Trophoblast cell (in vitro differentiated cells and primary cell): ENCODE measurements at regions not wholly inside any gene's neighbourhood (a gene's known extent, or its start where the extent isn't known, plus 50 kb on each side); places are given as distances from the start of the nearest gene placed in this dataset.
A peak's percentile ranks its signal among the peaks of the same experiment; 100 is the strongest.

Experiments used
- DNase-seq, 2 donors: peaks; one replicate each; pipeline ENCODE4 v3.0.0-alpha.2; 2016
- H2AFZ ChIP-seq: 2 replicates; pipeline ENCODE4 v1.6.1; 2013; ENCODE audit warnings: low read length, moderate library complexity, mild to moderate bottlenecking; ENCODE audit not compliant: insufficient read depth, poor library complexity
- H2AK5ac ChIP-seq: 2 replicates; pipeline ENCODE4 v1.6.1; 2013; ENCODE audit warnings: mild to moderate bottlenecking, low read length
- H2BK120ac ChIP-seq: 2 replicates; pipeline ENCODE4 v1.6.1; 2013; ENCODE audit warnings: low read length, mild to moderate bottlenecking, moderate library complexity; ENCODE audit not compliant: insufficient read depth, poor library complexity
- H2BK12ac ChIP-seq: 2 replicates; pipeline ENCODE4 v1.6.1; 2013; ENCODE audit warnings: mild to moderate bottlenecking, low read length, moderate library complexity
- H2BK5ac ChIP-seq: 2 replicates; pipeline ENCODE4 v1.6.1; 2013; ENCODE audit warnings: low read length, low read depth, moderate library complexity, mild to moderate bottlenecking; ENCODE audit not compliant: poor library complexity
- H3K14ac ChIP-seq: 2 replicates; pipeline ENCODE4 v1.6.1; 2013; ENCODE audit warnings: mild to moderate bottlenecking, low read length
- H3K18ac ChIP-seq: 2 replicates; pipeline ENCODE4 v1.6.1; 2013; ENCODE audit warnings: mild to moderate bottlenecking, low read length
- H3K23ac ChIP-seq: 2 replicates; pipeline ENCODE4 v1.6.1; 2013; ENCODE audit warnings: low read length
- H3K27ac ChIP-seq: 2 replicates; pipeline ENCODE4 v1.5.1; 2013; ENCODE audit warnings: low read depth, mild to moderate bottlenecking, inconsistent platforms, low read length, moderate library complexity
- H3K27me3 ChIP-seq: 2 replicates; pipeline ENCODE4 v1.6.1; 2013; ENCODE audit warnings: inconsistent platforms, mild to moderate bottlenecking, low read length, moderate library complexity; ENCODE audit not compliant: insufficient read depth
- H3K36me3 ChIP-seq, 2 experiments: 1 replicate in 1 of 2; 2 replicates in 1 of 2; pipeline ENCODE4 v1.6.1; 2013; ENCODE audit warnings: low read length in 2 of 2, mild to moderate bottlenecking in 2 of 2, moderate library complexity in 1 of 2; ENCODE audit not compliant: insufficient read depth in 2 of 2, control insufficient read depth in 1 of 2
- H3K4ac ChIP-seq: 2 replicates; pipeline ENCODE4 v1.6.1; 2013; ENCODE audit warnings: low read depth, mild to moderate bottlenecking, low read length, moderate library complexity
- H3K4me1 ChIP-seq, 2 experiments: 1 replicate in 1 of 2; 2 replicates in 1 of 2; pipeline ENCODE4 v1.6.1; 2013; ENCODE audit warnings: low read length in 2 of 2, mild to moderate bottlenecking in 2 of 2, moderate library complexity in 1 of 2; ENCODE audit not compliant: insufficient read depth in 2 of 2, control insufficient read depth in 1 of 2
- H3K4me2 ChIP-seq: 2 replicates; pipeline ENCODE4 v1.6.1; 2013; ENCODE audit warnings: inconsistent platforms, mild to moderate bottlenecking, low read length, moderate library complexity
- H3K4me3 ChIP-seq: 2 replicates; pipeline ENCODE4 v1.5.1; 2013; ENCODE audit warnings: mild to moderate bottlenecking, low read depth, low read length, inconsistent platforms
- H3K79me1 ChIP-seq: one replicate; pipeline ENCODE4 v1.6.1; 2013; ENCODE audit warnings: low read length
- H3K79me2 ChIP-seq: 2 replicates; pipeline ENCODE4 v1.6.1; 2013; ENCODE audit warnings: low read length, mild to moderate bottlenecking; ENCODE audit not compliant: control insufficient read depth, insufficient read depth, poor library complexity
- H3K9ac ChIP-seq: 2 replicates; pipeline ENCODE4 v1.6.1; 2013; ENCODE audit warnings: mild to moderate bottlenecking, low read length
- H3K9me3 ChIP-seq: 2 replicates; pipeline ENCODE4 v1.6.1; 2013; ENCODE audit warnings: low read depth, mild to moderate bottlenecking, control low read depth, inconsistent platforms, low read length; ENCODE audit not compliant: insufficient read depth
- H4K12ac ChIP-seq: 2 replicates; pipeline ENCODE4 v1.6.1; 2013; ENCODE audit warnings: low read depth, mild to moderate bottlenecking, low read length, moderate library complexity
- H4K8ac ChIP-seq: 2 replicates; pipeline ENCODE4 v1.6.1; 2013; ENCODE audit warnings: low read depth, mild to moderate bottlenecking, low read length, moderate library complexity
- H4K91ac ChIP-seq: one replicate; pipeline ENCODE4 v1.6.1; 2013; ENCODE audit warnings: low read depth, mild to moderate bottlenecking, low read length, moderate library complexity
- WGBS: extraction: QIAGEN DNeasy Blood & Tissue Kit; methylation state at CpG from one replicate; pipeline ENCODE4 v1.1.7; 2013; ENCODE audit warnings: missing lambda C conversion rate; ENCODE audit not compliant: insufficient read length, insufficient coverage; ENCODE audit errors: extremely low coverage; 5-methylcytosine and 5-hydroxymethylcytosine counted together

- no peak overlapping the region for H3K9ac ChIP-seq
- H2BK12ac ChIP-seq = no peak overlapping the region
- no peak overlapping the region for H2AK5ac ChIP-seq
- no peak overlapping the region for H3K18ac ChIP-seq
- no peaks in the 10 kb centered on the region for H3K79me2 ChIP-seq
- no peak overlapping the region for H2BK5ac ChIP-seq
- H3K36me3 ChIP-seq = no peaks in the 10 kb centered on the region
- no peak overlapping the region for H3K14ac ChIP-seq
- no peak overlapping the region for H3K4ac ChIP-seq
- H2BK120ac ChIP-seq = no peak overlapping the region
- no peaks in the 10 kb centered on the region for H3K4me1 ChIP-seq
- no peak overlapping the region for H4K12ac ChIP-seq
- H3K27me3 ChIP-seq = no peaks in the 10 kb centered on the region
- no peak overlapping the region for H4K91ac ChIP-seq
- H3K4me3 ChIP-seq = no peak overlapping the region
- no peak overlapping the region for H2AFZ ChIP-seq
- H3K79me1 ChIP-seq = no peaks in the 10 kb centered on the region
- no peak overlapping the region for H3K23ac ChIP-seq
- H4K8ac ChIP-seq = no peak overlapping the region
- H3K4me2 ChIP-seq = no peak overlapping the region
- H3K27ac ChIP-seq = no peak overlapping the region
- DNase-seq = peak; percentile 10 to 52
- WGBS = no CpG with 5 or more reads among the region's 3 CpGs
- H3K9me3 ChIP-seq = peaks cover 5% of the 10 kb centered on the region
Observed at GRCh38 chr15:87661454-87662355, 594.8 kb downstream of the NTRK3 start.

GRCh38 chr15:87660251-87661129, 596.0 kb downstream of the NTRK3 start:
- H3K14ac ChIP-seq = no peak overlapping the region
- no peak for DNase-seq
- no peak overlapping the region for H3K4ac ChIP-seq
- H3K23ac ChIP-seq = no peak overlapping the region
- H4K12ac ChIP-seq = no peak overlapping the region
- H3K79me2 ChIP-seq = no peaks in the 10 kb centered on the region
- no peaks in the 10 kb centered on the region for H3K36me3 ChIP-seq
- H3K27me3 ChIP-seq = no peaks in the 10 kb centered on the region
- no peak overlapping the region for H2BK120ac ChIP-seq
- peaks cover 5% of the 10 kb centered on the region for H3K9me3 ChIP-seq
- no peaks in the 10 kb centered on the region for H3K79me1 ChIP-seq
- no peak overlapping the region for H4K91ac ChIP-seq
- H3K4me3 ChIP-seq = no peak overlapping the region
- no peak overlapping the region for H3K18ac ChIP-seq
- no peak overlapping the region for H2AFZ ChIP-seq
- no peak overlapping the region for H4K8ac ChIP-seq
- H3K9ac ChIP-seq = no peak overlapping the region
- no peak overlapping the region for H2AK5ac ChIP-seq
- no peak overlapping the region for H2BK5ac ChIP-seq
- WGBS = no CpG with 5 or more reads among the region's 2 CpGs
- no peak overlapping the region for H2BK12ac ChIP-seq
- no peak overlapping the region for H3K4me2 ChIP-seq
- H3K27ac ChIP-seq = no peak overlapping the region
- H3K4me1 ChIP-seq = no peaks in the 10 kb centered on the region

DNA sequence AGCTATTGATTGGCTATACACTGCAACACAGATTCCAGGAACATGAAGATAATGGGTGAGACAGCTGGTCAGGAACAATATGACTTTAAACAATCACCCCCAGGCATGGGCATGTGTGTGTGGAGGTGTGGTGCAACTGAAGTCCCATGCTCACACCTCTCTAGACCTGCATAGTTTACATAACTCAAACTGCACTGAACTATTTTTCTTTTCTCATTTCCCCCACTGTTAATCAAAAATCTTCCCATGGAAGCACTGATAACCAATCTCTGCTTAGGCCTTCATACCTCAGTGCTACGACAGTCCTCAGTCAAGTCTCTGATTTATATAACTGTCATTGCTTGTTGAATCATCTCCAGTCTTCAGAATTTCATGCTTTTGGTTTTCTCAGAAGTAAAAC, 600.2 kb downstream of the NTRK3 start:
- H3K4ac ChIP-seq = no peak overlapping the region
- no peak overlapping the region for H3K18ac ChIP-seq
- H3K27me3 ChIP-seq = no peaks in the 10 kb centered on the region
- no CpG with 5 or more reads among the region's 1 CpG for WGBS
- no peak overlapping the region for H4K8ac ChIP-seq
- H2BK120ac ChIP-seq = no peak overlapping the region
- H3K4me3 ChIP-seq = no peak overlapping the region
- H3K4me2 ChIP-seq = no peak overlapping the region
- H3K36me3 ChIP-seq = no peaks in the 10 kb centered on the region
- no peaks in the 10 kb centered on the region for H3K79me1 ChIP-seq
- H3K9me3 ChIP-seq = no peaks in the 10 kb centered on the region
- H2AFZ ChIP-seq = no peak overlapping the region
- H3K9ac ChIP-seq = no peak overlapping the region
- H4K12ac ChIP-seq = no peak overlapping the region
- DNase-seq = peak; percentile 47 to 71
- H2BK12ac ChIP-seq = no peak overlapping the region
- H3K79me2 ChIP-seq = no peaks in the 10 kb centered on the region
- no peak overlapping the region for H4K91ac ChIP-seq
- no peak overlapping the region for H2BK5ac ChIP-seq
- H3K14ac ChIP-seq = no peak overlapping the region
- H3K23ac ChIP-seq = no peak overlapping the region
- no peaks in the 10 kb centered on the region for H3K4me1 ChIP-seq
- H2AK5ac ChIP-seq = no peak overlapping the region
- H3K27ac ChIP-seq = no peak overlapping the region

DNA sequence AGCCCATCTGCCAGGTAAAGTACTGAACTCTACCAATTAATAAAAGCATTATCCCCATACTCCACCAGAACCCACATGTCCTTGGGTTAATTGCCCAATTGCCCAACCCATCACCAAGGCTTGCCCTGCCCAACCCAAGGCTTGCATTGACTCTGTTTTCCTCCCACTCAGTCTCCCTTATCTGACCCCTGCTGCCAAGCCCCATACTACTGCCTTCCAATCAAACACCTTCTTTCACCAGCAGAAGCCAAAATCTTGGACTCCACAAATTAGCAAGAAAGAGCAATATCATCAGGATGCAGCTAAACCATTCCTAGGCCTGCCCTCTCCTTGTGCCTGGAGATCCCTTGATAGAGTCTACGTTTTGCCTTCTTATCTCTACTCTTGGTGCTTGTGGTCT, 602.9 kb downstream of the NTRK3 start:
- Histone ChIP-seq H4K12ac (no peak overlapping the region), H3K14ac (no peak overlapping the region), H4K8ac (no peak overlapping the region), H3K36me3 (no peaks in the 10 kb centered on the region), H3K9me3 (no peaks in the 10 kb centered on the region), H3K23ac (no peak overlapping the region), H2BK5ac (no peak overlapping the region), H3K27ac (no peak overlapping the region), H3K4me1 (no peaks in the 10 kb centered on the region), H3K79me1 (no peaks in the 10 kb centered on the region), H3K9ac (no peak overlapping the region), H4K91ac (no peak overlapping the region), H3K18ac (no peak overlapping the region), H2BK12ac (no peak overlapping the region), H3K4me3 (no peak overlapping the region), H2BK120ac (no peak overlapping the region), H3K27me3 (no peaks in the 10 kb centered on the region), H2AFZ (no peak overlapping the region), H3K4ac (no peak overlapping the region), H2AK5ac (no peak overlapping the region), H3K4me2 (no peak overlapping the region), H3K79me2 (no peaks in the 10 kb centered on the region)
- no peak for DNase-seq
- no CpG with 5 or more reads among the region's 1 CpG for whole genome bisulfite sequencing
